ENCODE measurements at regions not wholly inside any gene's neighbourhood (a gene's known extent, or its start where the extent isn't known, plus 50 kb on each side); places are given as distances from the start of the nearest gene placed in this dataset.

DNA sequence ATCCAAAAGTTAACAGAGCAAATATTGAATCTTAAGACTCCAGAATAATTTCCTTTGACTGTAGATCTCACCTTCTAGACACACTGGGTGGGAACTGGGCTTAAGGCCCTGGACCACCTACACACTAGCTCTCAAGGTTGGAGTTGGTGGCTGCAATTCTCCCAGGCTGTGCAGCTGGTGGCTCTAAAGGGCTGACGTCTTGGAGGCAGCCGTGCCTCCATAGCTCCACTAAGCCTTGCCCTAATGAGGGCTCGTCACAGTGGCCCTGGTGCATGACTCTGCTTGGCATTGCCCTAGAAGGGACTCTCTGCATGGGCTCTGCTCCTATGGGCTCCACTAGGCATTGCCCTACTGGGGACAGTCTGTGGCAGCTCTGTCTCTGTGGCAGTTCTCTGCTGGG lies 1005.2 kb downstream of the CCSER2 start:
- no peak for TF ChIP-seq EZH2phosphoT487 (IDR thresholded peaks at IDR 0.05; ENCODE audit: borderline replicate concordance)
- TF ChIP-seq, protein P1, sequence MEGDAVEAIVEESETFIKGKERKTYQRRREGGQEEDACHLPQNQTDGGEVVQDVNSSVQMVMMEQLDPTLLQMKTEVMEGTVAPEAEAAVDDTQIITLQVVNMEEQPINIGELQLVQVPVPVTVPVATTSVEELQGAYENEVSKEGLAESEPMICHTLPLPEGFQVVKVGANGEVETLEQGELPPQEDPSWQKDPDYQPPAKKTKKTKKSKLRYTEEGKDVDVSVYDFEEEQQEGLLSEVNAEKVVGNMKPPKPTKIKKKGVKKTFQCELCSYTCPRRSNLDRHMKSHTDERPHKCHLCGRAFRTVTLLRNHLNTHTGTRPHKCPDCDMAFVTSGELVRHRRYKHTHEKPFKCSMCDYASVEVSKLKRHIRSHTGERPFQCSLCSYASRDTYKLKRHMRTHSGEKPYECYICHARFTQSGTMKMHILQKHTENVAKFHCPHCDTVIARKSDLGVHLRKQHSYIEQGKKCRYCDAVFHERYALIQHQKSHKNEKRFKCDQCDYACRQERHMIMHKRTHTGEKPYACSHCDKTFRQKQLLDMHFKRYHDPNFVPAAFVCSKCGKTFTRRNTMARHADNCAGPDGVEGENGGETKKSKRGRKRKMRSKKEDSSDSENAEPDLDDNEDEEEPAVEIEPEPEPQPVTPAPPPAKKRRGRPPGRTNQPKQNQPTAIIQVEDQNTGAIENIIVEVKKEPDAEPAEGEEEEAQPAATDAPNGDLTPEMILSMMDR (conservative IDR thresholded peaks at IDR 0.05; ENCODE audit: low read length), result no peak

Measured in Loucy (cell line).